Transverse colon (tissue), 4 donors: ENCODE measurements at regions not wholly inside any gene's neighbourhood (a gene's known extent, or its start where the extent isn't known, plus 50 kb on each side); places are given as distances from the start of the nearest gene placed in this dataset.

Source experiments
- POLR2A ChIP-seq: fragments of 450-650 bp; IDR thresholded peaks from one replicate; pipeline ENCODE4 v1.6.1; 2016; ENCODE audit warnings: antibody characterized with exemption, mild to moderate bottlenecking, moderate library complexity
- POLR2AphosphoS5 ChIP-seq, 3 donors: sonication (generic); formaldehyde crosslinking; IDR thresholded peaks; one replicate each; pipeline ENCODE4 v1.6.1; 2016; ENCODE audit warnings: antibody characterized with exemption in 3 of 3
- TF ChIP-seq, protein P1 (sequence below), 5 experiments: fragments of 200-600 bp in 3 of 5; fragments of 450-650 bp in 2 of 5; sonication (generic) in 3 of 5; IDR thresholded peaks; 1 replicate in 2 of 5; 2 replicates in 3 of 5; pipeline ENCODE4 v1.5.1; 2016 to 2017; ENCODE audit warnings: antibody characterized with exemption in 5 of 5, inconsistent platforms in 3 of 5, mild to moderate bottlenecking in 2 of 5, moderate library complexity in 1 of 5

GRCh38 chr11:110919241-110919922, 207.1 kb upstream of the ARHGAP20 start:
- TF ChIP-seq, protein P1, sequence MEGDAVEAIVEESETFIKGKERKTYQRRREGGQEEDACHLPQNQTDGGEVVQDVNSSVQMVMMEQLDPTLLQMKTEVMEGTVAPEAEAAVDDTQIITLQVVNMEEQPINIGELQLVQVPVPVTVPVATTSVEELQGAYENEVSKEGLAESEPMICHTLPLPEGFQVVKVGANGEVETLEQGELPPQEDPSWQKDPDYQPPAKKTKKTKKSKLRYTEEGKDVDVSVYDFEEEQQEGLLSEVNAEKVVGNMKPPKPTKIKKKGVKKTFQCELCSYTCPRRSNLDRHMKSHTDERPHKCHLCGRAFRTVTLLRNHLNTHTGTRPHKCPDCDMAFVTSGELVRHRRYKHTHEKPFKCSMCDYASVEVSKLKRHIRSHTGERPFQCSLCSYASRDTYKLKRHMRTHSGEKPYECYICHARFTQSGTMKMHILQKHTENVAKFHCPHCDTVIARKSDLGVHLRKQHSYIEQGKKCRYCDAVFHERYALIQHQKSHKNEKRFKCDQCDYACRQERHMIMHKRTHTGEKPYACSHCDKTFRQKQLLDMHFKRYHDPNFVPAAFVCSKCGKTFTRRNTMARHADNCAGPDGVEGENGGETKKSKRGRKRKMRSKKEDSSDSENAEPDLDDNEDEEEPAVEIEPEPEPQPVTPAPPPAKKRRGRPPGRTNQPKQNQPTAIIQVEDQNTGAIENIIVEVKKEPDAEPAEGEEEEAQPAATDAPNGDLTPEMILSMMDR (IDR thresholded peaks at IDR 0.05), result no peak
- TF ChIP-seq POLR2AphosphoS5 (IDR thresholded peaks at IDR 0.05) (no peak), POLR2A (no peak)
